PC-9 (cell line): ENCODE measurements at regions not wholly inside any gene's neighbourhood (a gene's known extent, or its start where the extent isn't known, plus 50 kb on each side); places are given as distances from the start of the nearest gene placed in this dataset.

Experiments used
- BruUV-seq: library from RNA; stranded (reverse); fragments of 400-500 nt; replicated peaks from 2 replicates; lab custom pipeline; 2021; lab: Mats Ljungman, UMichigan
- CTCF ChIA-PET: fragments of 300-600 bp; sonication (Branson Sonifier 250); formaldehyde crosslinking; loops from one replicate; lab custom pipeline; 2022; ENCODE audit warnings: antibody characterized with exemption; lab: Charles Lee
- POLR2A ChIA-PET: fragments of 300-600 bp; sonication (Branson Sonifier 250); formaldehyde crosslinking; loops from one replicate; lab custom pipeline; 2022; ENCODE audit warnings: antibody characterized with exemption; ENCODE audit not compliant: unreplicated experiment; lab: Charles Lee
- DNase-seq, 2 experiments: peaks; one replicate each; pipeline versions ENCODE4 v3.0.0 to v3.0.0-alpha.2; 2015 to 2022; ENCODE audit warnings: mixed read lengths in 1 of 2
- H2AFZ ChIP-seq: fragments of 200-600 bp; sonication (generic); 2 replicates; pipeline ENCODE4 v1.8.1; 2017; ENCODE audit warnings: antibody characterized with exemption
- H3F3A ChIP-seq: fragments of 200-600 bp; sonication (generic); 2 replicates; pipeline ENCODE4 v1.8.1; 2017; ENCODE audit warnings: antibody characterized with exemption, mild to moderate bottlenecking, low read depth; ENCODE audit not compliant: insufficient read depth
- H3K27ac ChIP-seq: fragments of 200-600 bp; sonication (generic); 2 replicates; pipeline ENCODE4 v1.6.1; 2016; ENCODE audit warnings: mixed run types
- H3K27me3 ChIP-seq: fragments of 200-600 bp; sonication (generic); 2 replicates; pipeline ENCODE4 v1.6.1; 2016; ENCODE audit warnings: low read depth, mixed run types; ENCODE audit not compliant: insufficient read depth
- H3K36me3 ChIP-seq: fragments of 200-600 bp; sonication (generic); 2 replicates; pipeline ENCODE4 v1.6.1; 2016; ENCODE audit warnings: low read depth, mixed run types
- H3K4me1 ChIP-seq: fragments of 200-600 bp; sonication (generic); replicated peaks from 2 replicates; pipeline ENCODE4 v1.6.1; 2016; ENCODE audit warnings: mixed run types; ENCODE audit not compliant: insufficient read depth
- H3K4me2 ChIP-seq: fragments of 200-600 bp; sonication (generic); 2 replicates; pipeline ENCODE4 v1.6.1; 2017; ENCODE audit warnings: mixed run types
- H3K4me3 ChIP-seq: fragments of 200-600 bp; sonication (generic); 2 replicates; pipeline ENCODE4 v1.6.1; 2016; ENCODE audit warnings: mixed run types
- H3K79me2 ChIP-seq: fragments of 200-600 bp; sonication (generic); 2 replicates; pipeline ENCODE4 v1.6.1; 2017; ENCODE audit warnings: low read depth, mixed run types
- H3K9me2 ChIP-seq: fragments of 200-600 bp; sonication (generic); 2 replicates; pipeline ENCODE4 v1.8.1; 2017; ENCODE audit warnings: mild to moderate bottlenecking; ENCODE audit not compliant: insufficient read depth
- H3K9me3 ChIP-seq: fragments of 200-600 bp; sonication (generic); 2 replicates; pipeline ENCODE4 v1.8.1; 2016; ENCODE audit warnings: low read depth; ENCODE audit not compliant: insufficient read depth
- H4K20me1 ChIP-seq: fragments of 200-600 bp; sonication (generic); 2 replicates; pipeline ENCODE4 v1.8.1; 2017; ENCODE audit not compliant: insufficient read depth
- CTCF ChIP-seq: fragments of 200-600 bp; sonication (generic); conservative IDR thresholded peaks from 2 replicates; pipeline ENCODE4 v1.6.1; 2017; ENCODE audit warnings: mixed run types, antibody characterized with exemption, mild to moderate bottlenecking, moderate library complexity
- EZH2 ChIP-seq: fragments of 200-600 bp; sonication (generic); IDR thresholded peaks from 2 replicates; pipeline ENCODE4 v1.8.0; 2017; ENCODE audit warnings: antibody characterized with exemption, low read depth
- intact Hi-C: fragments of 100-400 bp; cut with micrococcal nuclease; formaldehyde crosslinking; loops from one replicate; pipeline ENCODE4 v1.10.0; 2022; ENCODE audit not compliant: unreplicated experiment

- no peaks in the 10 kb centered on the region for H3K27me3 ChIP-seq
- no peaks in the 10 kb centered on the region for H3K4me1 ChIP-seq
- no TSS peak for BruUV-seq
- no peak overlapping the region for H3K4me2 ChIP-seq
- no peaks in the 10 kb centered on the region for H3F3A ChIP-seq
- no peak for DNase-seq
- H3K4me3 ChIP-seq: no peak overlapping the region
- no peaks in the 10 kb centered on the region for H3K79me2 ChIP-seq
- H3K9me2 ChIP-seq: no peaks in the 10 kb centered on the region
- H3K27ac ChIP-seq: no peak overlapping the region
- no peak for TF ChIP-seq EZH2
- no peak for TF ChIP-seq CTCF
- intact Hi-C loops: no loop called here
- no peak overlapping the region for H2AFZ ChIP-seq
- no peaks in the 10 kb centered on the region for H4K20me1 ChIP-seq
- POLR2A ChIA-PET: no interaction called here
- H3K9me3 ChIP-seq: 0 out of 2 replicates have a peak, but pooled peaks cover 3% of the 10 kb centered on the region
- CTCF ChIA-PET: no interaction called here
- no peaks in the 10 kb centered on the region for H3K36me3 ChIP-seq
Observed at GRCh38 chr1:103337779-103338178, 187.7 kb upstream of the RNPC3 start.

GRCh38 chr1:103336408-103336807 lies 189.1 kb upstream of the RNPC3 start:
- Histone ChIP-seq H3K27ac (no peak overlapping the region), H3F3A (no peaks in the 10 kb centered on the region), H3K79me2 (no peaks in the 10 kb centered on the region), H2AFZ (no peak overlapping the region), H3K36me3 (no peaks in the 10 kb centered on the region), H3K4me2 (no peak overlapping the region), H4K20me1 (no peaks in the 10 kb centered on the region), H3K4me3 (no peak overlapping the region), H3K9me2 (no peaks in the 10 kb centered on the region), H3K27me3 (no peaks in the 10 kb centered on the region), H3K4me1 (no peaks in the 10 kb centered on the region), H3K9me3 (0 out of 2 replicates have a peak, but pooled peaks cover 3% of the 10 kb centered on the region)
- POLR2A ChIA-PET: no interaction called here
- BruUV-seq: no TSS peak
- TF ChIP-seq EZH2 (no peak), CTCF (no peak)
- DNase-seq: no peak
- CTCF ChIA-PET: no interaction called here
- intact Hi-C loops: no loop called here

GRCh38 chr1:103333141-103333540 lies 192.4 kb upstream of the RNPC3 start:
- no peaks in the 10 kb centered on the region for H4K20me1 ChIP-seq
- no TSS peak for BruUV-seq
- H3K79me2 ChIP-seq: no peaks in the 10 kb centered on the region
- H3K9me3 ChIP-seq: 0 out of 2 replicates have a peak, but pooled peaks cover 3% of the 10 kb centered on the region
- H3K4me2 ChIP-seq: no peak overlapping the region
- no peaks in the 10 kb centered on the region for H3K4me1 ChIP-seq
- TF ChIP-seq EZH2 (no peak), CTCF (no peak)
- no peak for DNase-seq
- H3K27ac ChIP-seq: no peak overlapping the region
- ChIA-PET POLR2A (no interaction called here), CTCF (no interaction called here)
- no peaks in the 10 kb centered on the region for H3K27me3 ChIP-seq
- no peaks in the 10 kb centered on the region for H3F3A ChIP-seq
- no peaks in the 10 kb centered on the region for H3K36me3 ChIP-seq
- H3K4me3 ChIP-seq: no peak overlapping the region
- H3K9me2 ChIP-seq: no peaks in the 10 kb centered on the region
- no peak overlapping the region for H2AFZ ChIP-seq
- intact Hi-C loops: no loop called here
